ENCODE measurements at regions not wholly inside any gene's neighbourhood (a gene's known extent, or its start where the extent isn't known, plus 50 kb on each side); places are given as distances from the start of the nearest gene placed in this dataset.

DNA sequence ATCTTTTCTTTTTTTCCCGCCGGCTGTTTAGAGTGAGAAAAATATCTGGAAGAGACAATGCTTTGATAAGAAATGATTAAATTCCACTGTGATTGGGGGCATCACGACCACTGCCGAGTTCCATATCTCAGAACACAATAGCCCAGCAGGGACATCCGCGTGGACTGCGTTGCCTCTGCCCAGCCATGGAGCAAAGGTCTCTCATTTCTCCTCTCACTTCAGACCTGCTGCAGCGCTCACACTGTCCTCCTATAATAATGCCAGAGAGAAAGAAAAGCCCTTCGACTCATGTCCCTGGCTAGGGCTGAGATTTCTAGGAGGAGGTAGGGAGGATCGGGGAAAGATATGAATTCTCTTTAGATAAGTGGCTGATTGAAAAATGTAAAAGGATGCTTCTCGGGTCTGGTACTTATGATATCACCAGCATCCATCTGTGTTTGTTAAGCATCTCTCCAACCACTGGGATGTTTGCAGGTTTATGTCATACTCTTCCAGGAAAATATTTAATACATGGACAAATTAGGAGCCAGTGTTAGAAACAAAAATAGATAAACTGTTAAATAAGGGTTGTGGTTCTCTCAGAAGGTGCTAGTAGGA is 472.9 kb upstream of the AKR1E2 start:
- no peak for DNase-seq
- TF ChIP-seq, protein P1, sequence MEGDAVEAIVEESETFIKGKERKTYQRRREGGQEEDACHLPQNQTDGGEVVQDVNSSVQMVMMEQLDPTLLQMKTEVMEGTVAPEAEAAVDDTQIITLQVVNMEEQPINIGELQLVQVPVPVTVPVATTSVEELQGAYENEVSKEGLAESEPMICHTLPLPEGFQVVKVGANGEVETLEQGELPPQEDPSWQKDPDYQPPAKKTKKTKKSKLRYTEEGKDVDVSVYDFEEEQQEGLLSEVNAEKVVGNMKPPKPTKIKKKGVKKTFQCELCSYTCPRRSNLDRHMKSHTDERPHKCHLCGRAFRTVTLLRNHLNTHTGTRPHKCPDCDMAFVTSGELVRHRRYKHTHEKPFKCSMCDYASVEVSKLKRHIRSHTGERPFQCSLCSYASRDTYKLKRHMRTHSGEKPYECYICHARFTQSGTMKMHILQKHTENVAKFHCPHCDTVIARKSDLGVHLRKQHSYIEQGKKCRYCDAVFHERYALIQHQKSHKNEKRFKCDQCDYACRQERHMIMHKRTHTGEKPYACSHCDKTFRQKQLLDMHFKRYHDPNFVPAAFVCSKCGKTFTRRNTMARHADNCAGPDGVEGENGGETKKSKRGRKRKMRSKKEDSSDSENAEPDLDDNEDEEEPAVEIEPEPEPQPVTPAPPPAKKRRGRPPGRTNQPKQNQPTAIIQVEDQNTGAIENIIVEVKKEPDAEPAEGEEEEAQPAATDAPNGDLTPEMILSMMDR (IDR thresholded peaks at IDR 0.05) = no peak

DNA sequence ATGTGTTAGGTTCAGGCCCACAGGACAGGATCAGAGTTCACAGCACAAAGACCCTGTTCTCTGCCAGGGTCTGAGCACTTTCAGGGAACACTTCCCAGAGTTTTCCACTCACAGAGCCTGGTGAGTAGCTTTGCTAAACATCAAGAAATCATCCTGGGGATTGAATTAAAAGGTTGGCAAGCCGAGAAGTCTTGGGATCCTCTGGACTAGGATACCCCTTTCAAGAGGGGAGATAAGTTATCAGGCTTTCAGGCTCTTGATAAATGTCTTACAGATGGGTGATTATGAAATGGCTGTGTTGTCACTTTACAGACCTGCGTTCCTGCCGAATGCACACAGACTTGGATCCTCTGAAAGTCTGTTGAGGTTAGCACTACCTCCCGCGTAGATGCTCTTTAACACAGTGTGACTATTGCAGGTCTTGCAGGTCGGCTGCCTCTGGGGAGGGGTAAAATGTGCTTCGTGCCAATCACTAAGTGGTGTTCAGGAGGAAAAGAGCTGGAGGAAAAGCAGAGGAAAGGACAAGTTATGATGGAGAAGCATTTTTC is 473.5 kb upstream of the AKR1E2 start:
- ATAC-seq = peak; percentile 46
- Histone ChIP-seq H3K9me3 (no peaks in the 10 kb centered on the region), H3K4me1 (peaks cover 3 to 11% of the 10 kb centered on the region in 2 donors), H3K36me3 (no peaks in the 10 kb centered on the region), H3K27me3 (no peaks in the 10 kb centered on the region), H3K27ac (no peak overlapping the region), H3K4me3 (no peak overlapping the region)
- intact Hi-C loops (cut with DNase I) = no loop called here
- no peak for DNase-seq
- TF ChIP-seq, protein P1 (IDR thresholded peaks at IDR 0.05) = no peak

More for the DNA sequence above, 472.9 kb upstream of the AKR1E2 start:
- H3K4me3 ChIP-seq = no peak overlapping the region
- H3K27ac ChIP-seq = no peak overlapping the region
- H3K36me3 ChIP-seq = no peaks in the 10 kb centered on the region
- H3K9me3 ChIP-seq = no peaks in the 10 kb centered on the region
- H3K4me1 ChIP-seq = peaks cover 3 to 11% of the 10 kb centered on the region in 2 donors
- ATAC-seq = peak; percentile 12
- intact Hi-C loops (cut with DNase I) = no loop called here
- H3K27me3 ChIP-seq = no peaks in the 10 kb centered on the region

DNA sequence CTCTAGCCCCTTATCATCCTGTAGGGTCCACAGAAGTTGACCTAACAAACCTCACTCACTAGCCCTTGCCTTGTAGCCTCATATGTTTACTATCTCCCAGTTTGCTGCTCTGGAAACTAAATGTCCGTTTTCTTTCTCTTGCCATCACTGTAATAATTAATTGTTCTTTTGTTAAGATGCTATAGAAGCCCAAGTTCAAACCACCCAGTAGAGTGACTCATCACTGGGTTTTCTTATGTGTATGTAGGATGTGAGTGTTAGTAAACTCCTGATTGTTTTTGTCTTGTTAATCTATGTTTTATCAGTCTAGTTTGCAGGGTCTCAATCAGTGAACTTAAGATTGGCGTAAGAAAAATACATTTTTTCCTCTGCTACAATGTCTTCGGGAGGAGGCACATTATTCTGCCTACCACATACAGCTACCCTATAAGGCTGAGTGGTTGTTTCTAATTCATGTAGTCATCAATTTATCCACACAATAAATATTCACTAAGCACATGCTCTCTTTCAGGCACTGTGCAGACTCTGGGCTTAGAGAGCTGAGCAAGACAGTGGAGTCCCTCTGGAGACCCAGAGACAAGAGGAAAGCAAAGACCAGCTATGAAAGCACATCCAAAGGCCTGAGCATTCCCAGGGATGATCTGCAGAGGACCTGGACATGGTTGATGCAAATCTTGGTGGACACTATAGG is 474.1 kb upstream of the AKR1E2 start:
- no peaks in the 10 kb centered on the region for H3K9me3 ChIP-seq
- H3K27me3 ChIP-seq = no peaks in the 10 kb centered on the region
- H3K4me1 ChIP-seq = peaks cover 3 to 11% of the 10 kb centered on the region in 2 donors
- TF ChIP-seq, protein P1 (IDR thresholded peaks at IDR 0.05) = no peak
- H3K36me3 ChIP-seq = no peaks in the 10 kb centered on the region
- DNase-seq (no peak), ATAC-seq (peak; percentile 7)
- no peak overlapping the region for H3K27ac ChIP-seq
- intact Hi-C loops (cut with DNase I) = no loop called here
- H3K4me3 ChIP-seq = no peak overlapping the region

DNA sequence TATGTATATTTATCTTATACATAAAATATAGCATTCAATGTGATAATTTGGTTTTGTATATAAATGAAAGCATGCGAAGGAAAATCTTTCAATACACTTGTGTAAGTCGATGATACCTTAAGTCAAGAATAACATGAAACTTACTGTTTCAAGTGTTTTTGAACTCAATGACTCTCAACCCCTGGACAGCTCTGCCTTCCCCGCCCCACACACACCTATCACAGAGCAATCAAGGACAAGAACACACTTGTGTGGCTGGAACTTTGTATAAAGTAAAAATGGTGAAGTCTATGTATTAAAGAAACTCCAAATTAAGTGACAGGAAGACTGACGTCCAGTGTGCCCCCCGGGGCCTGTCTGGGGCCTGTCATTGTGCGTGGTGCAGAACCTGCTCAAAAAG is 478.6 kb upstream of the AKR1E2 start:
- intact Hi-C loops (cut with DNase I) = no loop called here
- Histone ChIP-seq H3K9me3 (no peaks in the 10 kb centered on the region), H3K4me3 (no peak overlapping the region), H3K36me3 (no peaks in the 10 kb centered on the region), H3K4me1 (peaks cover 11 to 13% of the 10 kb centered on the region in 2 donors), H3K27ac (no peak overlapping the region), H3K27me3 (no peaks in the 10 kb centered on the region)
- TF ChIP-seq, protein P1 (IDR thresholded peaks at IDR 0.05) = no peak
- ATAC-seq = peak; percentile 64
- DNase-seq = no peak

DNA sequence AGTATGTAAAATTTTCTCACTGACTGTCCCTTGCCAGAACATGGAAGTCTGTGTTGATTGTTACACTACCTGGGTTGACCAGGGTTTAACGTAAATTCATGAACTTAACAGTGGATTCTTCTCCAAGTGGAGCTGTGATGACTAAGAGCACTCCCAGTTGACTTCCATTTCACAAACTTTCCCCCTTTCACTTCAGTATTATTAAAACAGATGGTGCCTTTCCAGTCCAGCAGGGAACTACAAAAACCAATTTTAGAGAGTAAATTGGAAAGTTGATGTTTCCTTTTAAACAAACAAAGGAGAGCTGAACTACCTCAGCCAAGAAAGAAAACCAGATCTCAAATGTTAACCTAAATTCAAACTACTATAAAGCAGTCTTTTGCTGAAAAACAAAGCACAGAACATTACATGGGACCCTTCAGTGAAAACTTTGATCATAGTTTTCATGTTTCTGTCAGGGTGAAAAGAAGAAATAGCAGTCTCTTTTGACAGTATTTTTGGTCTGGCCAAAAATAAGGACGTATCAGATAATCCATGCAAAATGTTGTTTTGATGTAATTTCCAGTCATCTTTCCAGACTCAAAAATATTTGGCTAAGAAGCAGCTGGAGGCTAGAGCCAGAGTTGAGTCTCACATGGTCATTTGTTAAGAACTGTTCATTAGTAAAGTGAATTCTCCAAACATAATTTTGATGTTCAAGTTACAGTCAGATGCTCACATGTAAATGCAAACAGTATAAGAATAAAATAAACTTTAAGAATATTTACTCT is 479.9 kb upstream of the AKR1E2 start:
- H3K27ac ChIP-seq = peak overlapping the region in 1 of 2 donors; percentile 73
- no peaks in the 10 kb centered on the region for H3K36me3 ChIP-seq
- TF ChIP-seq, protein P1 (IDR thresholded peaks at IDR 0.05) = no peak
- no peaks in the 10 kb centered on the region for H3K9me3 ChIP-seq
- intact Hi-C loops (cut with DNase I) = no loop called here
- H3K4me1 ChIP-seq = peaks cover 5 to 13% of the 10 kb centered on the region in 2 donors
- DNase-seq = peak in 2 of 4 donors; percentile 72 to 78
- ATAC-seq = no peak
- no peaks in the 10 kb centered on the region for H3K27me3 ChIP-seq
- no peak overlapping the region for H3K4me3 ChIP-seq

All from left lung (tissue), 4 donors.